ENCODE measurements at regions not wholly inside any gene's neighbourhood (a gene's known extent, or its start where the extent isn't known, plus 50 kb on each side); places are given as distances from the start of the nearest gene placed in this dataset.

- Histone ChIP-seq H3K36me3 (no peaks in the 10 kb centered on the region), H3K27ac (no peak overlapping the region), H3K4me1 (ENCODE audit: control insufficient read depth in 1 of 2, insufficient read depth in 1 of 2, low read depth in 1 of 2, low read length in 1 of 2) (peaks cover 21% of the 10 kb centered on the region in 2 experiments), H3K27me3 (peaks cover 6% of the 10 kb centered on the region), H3K4me3 (ENCODE audit: low read depth in 1 of 2, low read length in 1 of 2) (no peak overlapping the region), H3K9me3 (no peaks in the 10 kb centered on the region)
- TF ChIP-seq, protein P1, sequence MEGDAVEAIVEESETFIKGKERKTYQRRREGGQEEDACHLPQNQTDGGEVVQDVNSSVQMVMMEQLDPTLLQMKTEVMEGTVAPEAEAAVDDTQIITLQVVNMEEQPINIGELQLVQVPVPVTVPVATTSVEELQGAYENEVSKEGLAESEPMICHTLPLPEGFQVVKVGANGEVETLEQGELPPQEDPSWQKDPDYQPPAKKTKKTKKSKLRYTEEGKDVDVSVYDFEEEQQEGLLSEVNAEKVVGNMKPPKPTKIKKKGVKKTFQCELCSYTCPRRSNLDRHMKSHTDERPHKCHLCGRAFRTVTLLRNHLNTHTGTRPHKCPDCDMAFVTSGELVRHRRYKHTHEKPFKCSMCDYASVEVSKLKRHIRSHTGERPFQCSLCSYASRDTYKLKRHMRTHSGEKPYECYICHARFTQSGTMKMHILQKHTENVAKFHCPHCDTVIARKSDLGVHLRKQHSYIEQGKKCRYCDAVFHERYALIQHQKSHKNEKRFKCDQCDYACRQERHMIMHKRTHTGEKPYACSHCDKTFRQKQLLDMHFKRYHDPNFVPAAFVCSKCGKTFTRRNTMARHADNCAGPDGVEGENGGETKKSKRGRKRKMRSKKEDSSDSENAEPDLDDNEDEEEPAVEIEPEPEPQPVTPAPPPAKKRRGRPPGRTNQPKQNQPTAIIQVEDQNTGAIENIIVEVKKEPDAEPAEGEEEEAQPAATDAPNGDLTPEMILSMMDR (IDR thresholded peaks at IDR 0.05) = no peak
These were observed 66.0 kb upstream of the ACSL3 start for GRCh38 chr2:222794585-222795449.

- TF ChIP-seq, protein P1 (IDR thresholded peaks at IDR 0.05) = no peak
- Histone ChIP-seq H3K4me3 (ENCODE audit: low read depth in 1 of 2, low read length in 1 of 2) (no peak overlapping the region), H3K27ac (no peak overlapping the region), H3K9me3 (no peaks in the 10 kb centered on the region), H3K36me3 (no peaks in the 10 kb centered on the region), H3K4me1 (ENCODE audit: control insufficient read depth in 1 of 2, insufficient read depth in 1 of 2, low read depth in 1 of 2, low read length in 1 of 2) (peaks cover 19 to 20% of the 10 kb centered on the region in 2 experiments), H3K27me3 (peaks cover 13% of the 10 kb centered on the region)
These were observed 65.1 kb upstream of the ACSL3 start for GRCh38 chr2:222795450-222796357.

GRCh38 chr2:222796413-222797103 is 64.3 kb upstream of the ACSL3 start:
- TF ChIP-seq, protein P1 (IDR thresholded peaks at IDR 0.05) = no peak
- Histone ChIP-seq H3K9me3 (no peaks in the 10 kb centered on the region), H3K27ac (no peak overlapping the region), H3K4me3 (ENCODE audit: low read depth in 1 of 2, low read length in 1 of 2) (no peak overlapping the region), H3K4me1 (ENCODE audit: control insufficient read depth in 1 of 2, insufficient read depth in 1 of 2, low read depth in 1 of 2, low read length in 1 of 2) (peaks cover 13 to 15% of the 10 kb centered on the region in 2 experiments), H3K27me3 (peaks cover 13% of the 10 kb centered on the region), H3K36me3 (no peaks in the 10 kb centered on the region)

DNA sequence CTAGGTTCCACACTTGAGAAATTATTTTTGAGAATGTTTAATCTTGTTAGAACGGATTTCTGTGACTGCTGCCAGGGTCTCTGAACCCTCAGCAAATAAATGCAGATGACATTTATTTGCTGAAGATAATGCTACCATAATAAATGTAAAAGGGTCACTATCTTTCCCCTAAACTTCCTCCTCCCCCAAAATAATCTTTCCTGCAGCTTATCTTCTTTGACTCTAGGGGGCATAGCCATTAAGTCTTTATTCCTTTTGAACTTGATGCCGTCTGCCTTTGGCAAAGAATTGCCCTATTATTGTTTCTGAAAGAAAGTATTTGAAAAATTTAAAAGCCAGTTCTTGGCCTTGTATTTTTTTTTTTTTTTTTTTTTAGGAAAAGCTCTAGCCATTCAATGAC is 63.6 kb upstream of the ACSL3 start:
- H3K27me3 ChIP-seq = peaks cover 13% of the 10 kb centered on the region
- TF ChIP-seq, protein P1 (IDR thresholded peaks at IDR 0.05) = no peak

DNA sequence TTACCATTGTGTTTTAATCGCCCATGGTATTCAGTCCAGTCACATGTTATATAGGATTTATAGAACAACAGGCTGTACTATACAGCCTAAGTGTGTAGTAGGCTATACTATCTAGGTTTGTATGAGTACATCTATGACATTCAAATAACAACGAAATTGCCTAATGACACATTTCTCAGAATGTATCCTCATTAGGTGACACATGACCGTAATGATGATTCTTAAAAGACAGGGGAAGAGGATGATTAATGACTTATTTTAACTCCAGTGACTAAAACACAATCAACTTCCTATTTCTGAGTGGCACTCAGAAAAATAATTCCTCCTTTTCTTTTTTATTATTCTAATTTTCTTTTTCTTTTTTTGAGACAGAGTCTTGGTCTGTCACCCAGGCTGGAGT is 63.0 kb upstream of the ACSL3 start:
- Histone ChIP-seq H3K27me3 (peaks cover 13% of the 10 kb centered on the region), H3K9me3 (no peaks in the 10 kb centered on the region), H3K4me3 (ENCODE audit: low read depth in 1 of 2, low read length in 1 of 2) (no peak overlapping the region), H3K27ac (no peak overlapping the region), H3K36me3 (no peaks in the 10 kb centered on the region), H3K4me1 (ENCODE audit: control insufficient read depth in 1 of 2, insufficient read depth in 1 of 2, low read depth in 1 of 2, low read length in 1 of 2) (peaks cover 0 to 1% of the 10 kb centered on the region in 2 experiments)
- TF ChIP-seq, protein P1 (IDR thresholded peaks at IDR 0.05) = no peak

More for the DNA sequence above, 63.6 kb upstream of the ACSL3 start:
- no peaks in the 10 kb centered on the region for H3K36me3 ChIP-seq
- no peak overlapping the region for H3K4me3 ChIP-seq (ENCODE audit: low read depth in 1 of 2, low read length in 1 of 2)
- H3K27ac ChIP-seq = no peak overlapping the region
- H3K9me3 ChIP-seq = no peaks in the 10 kb centered on the region
- H3K4me1 ChIP-seq (ENCODE audit: control insufficient read depth in 1 of 2, insufficient read depth in 1 of 2, low read depth in 1 of 2, low read length in 1 of 2) = peaks cover 6 to 8% of the 10 kb centered on the region in 2 experiments
